GM12872 (cell line): ENCODE measurements at regions not wholly inside any gene's neighbourhood (a gene's known extent, or its start where the extent isn't known, plus 50 kb on each side); places are given as distances from the start of the nearest gene placed in this dataset.

Source experiments
- TF ChIP-seq, protein P1 (sequence below): IDR thresholded peaks from 3 replicates; pipeline ENCODE4 v1.5.1; 2011; ENCODE audit warnings: low read depth, mild to moderate bottlenecking, low read length, moderate library complexity; ENCODE audit not compliant: insufficient read depth

DNA sequence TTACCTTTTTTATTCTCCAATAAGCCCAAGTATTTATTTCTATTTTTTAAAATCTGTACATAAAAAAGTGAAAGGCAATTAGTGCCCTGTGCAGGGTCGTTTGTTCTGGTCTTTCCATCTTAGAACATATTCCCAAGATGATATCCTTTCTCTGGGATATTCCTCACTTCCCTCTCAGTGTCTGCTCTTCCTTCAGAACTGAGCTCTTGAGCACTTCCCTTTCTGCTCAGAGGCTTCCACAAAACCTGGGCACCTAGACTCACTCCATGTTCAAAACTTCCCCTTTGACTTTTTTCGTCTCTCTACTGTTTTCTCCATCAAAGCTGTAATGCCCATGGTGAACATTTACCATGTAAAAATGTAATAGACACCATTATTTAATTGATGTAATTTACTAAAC is 296.5 kb upstream of the TCF4 start:
- TF ChIP-seq, protein P1, sequence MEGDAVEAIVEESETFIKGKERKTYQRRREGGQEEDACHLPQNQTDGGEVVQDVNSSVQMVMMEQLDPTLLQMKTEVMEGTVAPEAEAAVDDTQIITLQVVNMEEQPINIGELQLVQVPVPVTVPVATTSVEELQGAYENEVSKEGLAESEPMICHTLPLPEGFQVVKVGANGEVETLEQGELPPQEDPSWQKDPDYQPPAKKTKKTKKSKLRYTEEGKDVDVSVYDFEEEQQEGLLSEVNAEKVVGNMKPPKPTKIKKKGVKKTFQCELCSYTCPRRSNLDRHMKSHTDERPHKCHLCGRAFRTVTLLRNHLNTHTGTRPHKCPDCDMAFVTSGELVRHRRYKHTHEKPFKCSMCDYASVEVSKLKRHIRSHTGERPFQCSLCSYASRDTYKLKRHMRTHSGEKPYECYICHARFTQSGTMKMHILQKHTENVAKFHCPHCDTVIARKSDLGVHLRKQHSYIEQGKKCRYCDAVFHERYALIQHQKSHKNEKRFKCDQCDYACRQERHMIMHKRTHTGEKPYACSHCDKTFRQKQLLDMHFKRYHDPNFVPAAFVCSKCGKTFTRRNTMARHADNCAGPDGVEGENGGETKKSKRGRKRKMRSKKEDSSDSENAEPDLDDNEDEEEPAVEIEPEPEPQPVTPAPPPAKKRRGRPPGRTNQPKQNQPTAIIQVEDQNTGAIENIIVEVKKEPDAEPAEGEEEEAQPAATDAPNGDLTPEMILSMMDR: no peak

DNA sequence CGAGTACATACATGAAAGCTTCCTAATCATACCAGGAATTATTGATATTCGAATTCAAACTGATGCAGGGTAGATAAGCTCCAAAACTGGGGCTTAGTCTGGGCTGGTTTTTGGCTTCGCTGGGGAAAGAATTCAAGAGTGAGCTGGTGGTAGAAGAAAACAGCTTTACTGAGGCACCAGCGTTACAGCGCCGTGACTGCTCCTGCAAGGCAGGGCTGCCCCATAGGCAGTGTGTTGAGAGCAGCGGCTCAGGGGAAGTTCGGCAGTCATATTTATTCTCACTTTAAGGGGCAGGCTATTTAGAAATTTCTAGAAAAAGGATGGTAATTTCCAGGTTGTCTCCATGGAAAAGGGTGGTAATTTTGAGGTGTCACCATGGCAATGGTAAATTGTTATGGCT is 292.6 kb upstream of the TCF4 start:
- TF ChIP-seq, protein P1: no peak

DNA sequence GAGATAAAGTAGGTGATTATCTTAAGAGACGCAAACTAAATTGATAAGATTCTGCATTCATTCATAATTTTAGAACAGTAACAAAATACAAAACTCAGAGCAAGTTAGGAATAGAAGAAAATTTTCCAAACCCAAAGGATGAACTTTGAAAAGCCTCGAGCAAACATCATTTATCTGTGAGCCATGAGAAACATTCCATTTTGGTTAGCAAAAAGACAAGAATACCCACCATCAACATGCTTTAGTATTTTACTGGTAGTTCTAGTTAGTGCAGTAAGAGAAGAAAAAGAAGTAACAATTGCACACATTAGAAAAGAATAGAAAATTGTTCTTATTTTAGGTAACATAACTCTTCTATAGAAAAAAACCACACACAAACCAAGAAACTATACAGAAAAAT is 291.3 kb upstream of the TCF4 start:
- TF ChIP-seq, protein P1: no peak

DNA sequence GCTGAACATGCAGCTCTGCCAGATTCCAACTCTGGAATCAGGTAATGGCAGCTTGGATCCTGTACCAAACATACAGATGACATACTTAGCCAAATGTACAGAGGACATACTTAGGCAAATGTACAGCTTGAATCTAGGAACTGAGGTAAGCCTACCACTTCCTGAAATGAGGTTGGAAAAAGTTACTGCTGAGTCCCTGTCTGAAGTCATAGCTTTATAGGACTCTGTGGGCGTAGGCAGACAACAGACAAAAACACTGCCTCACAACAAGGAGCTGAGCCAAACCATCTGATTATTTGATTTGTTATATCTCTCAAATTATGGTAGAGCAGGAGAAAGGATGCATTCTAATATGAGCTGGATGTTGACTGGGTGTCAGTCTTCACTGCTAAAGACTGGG is 290.2 kb upstream of the TCF4 start:
- TF ChIP-seq, protein P1: no peak

DNA sequence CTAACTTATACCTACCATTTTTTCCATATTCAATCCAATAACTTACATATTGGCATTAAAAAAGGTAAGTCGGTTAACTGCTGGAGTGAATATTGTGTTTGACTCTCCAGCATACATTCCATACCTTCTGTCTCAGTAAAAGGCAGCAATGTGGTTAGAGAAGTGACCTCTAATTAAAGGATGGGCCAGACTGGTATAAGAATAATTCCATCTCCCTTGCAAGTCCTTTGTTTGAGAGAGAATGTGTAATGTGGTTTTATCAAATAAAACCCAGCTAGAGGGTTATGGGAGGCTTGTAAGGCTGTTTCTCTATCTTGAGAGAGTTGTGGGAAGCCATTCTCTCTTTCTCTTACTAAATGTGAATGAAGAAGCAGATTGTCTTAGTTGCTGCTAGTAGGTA is 289.3 kb upstream of the TCF4 start:
- TF ChIP-seq, protein P1: no peak

DNA sequence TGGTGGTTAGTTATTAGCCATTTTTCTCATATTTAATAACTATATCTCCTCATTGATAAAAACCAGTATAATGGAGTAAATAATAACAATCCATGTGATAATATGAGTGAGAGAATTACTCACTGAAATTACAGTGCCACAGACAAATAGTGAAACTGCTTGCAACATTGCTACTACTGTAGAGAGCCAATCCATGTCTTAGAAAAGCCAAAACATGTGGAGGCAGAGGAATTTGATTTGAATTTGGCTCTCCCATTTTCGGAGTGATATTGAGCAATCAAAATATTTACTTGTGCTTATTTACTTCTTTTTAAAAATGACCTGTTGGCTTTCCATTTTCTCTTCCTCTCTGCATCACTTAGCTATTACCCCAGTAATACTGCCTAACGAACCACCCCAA is 288.3 kb upstream of the TCF4 start:
- TF ChIP-seq, protein P1: no peak

DNA sequence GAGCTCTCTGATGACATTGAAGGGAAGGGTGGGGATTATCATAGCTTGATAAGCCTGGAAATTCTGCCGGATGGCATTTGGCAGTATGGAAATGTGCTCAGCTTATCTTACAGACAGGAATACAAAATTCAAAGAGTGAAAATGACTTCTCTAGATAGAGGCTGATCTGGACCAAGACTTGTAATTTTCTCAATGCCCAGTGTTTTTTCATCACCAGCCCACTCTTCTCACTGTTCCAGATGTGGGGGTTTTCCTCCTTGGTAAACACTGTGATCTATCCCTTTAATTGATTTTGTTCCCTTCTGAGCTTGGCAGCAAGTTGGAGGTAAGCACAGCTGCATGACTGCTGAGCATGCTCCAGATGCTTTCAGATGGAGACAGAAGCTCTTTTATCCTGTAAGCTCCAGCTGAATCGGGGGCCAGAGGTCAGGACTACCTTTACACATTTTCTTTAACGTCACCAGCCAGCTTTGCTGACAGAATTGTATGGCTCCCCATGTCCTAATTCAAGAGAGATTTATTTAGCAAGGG is 287.4 kb upstream of the TCF4 start:
- TF ChIP-seq, protein P1: no peak
